Posterior cingulate gyrus (tissue), 11 donors: ENCODE measurements at regions not wholly inside any gene's neighbourhood (a gene's known extent, or its start where the extent isn't known, plus 50 kb on each side); places are given as distances from the start of the nearest gene placed in this dataset.
"Not testable (repeated sequence)": the region's sequence is repeated elsewhere in the genome, so short reads cannot be mapped to it uniquely, and the experiment has no call there.

Experiments
- DNase-seq, 10 donors: peaks; one replicate each; pipeline versions ENCODE4 v3.0.0 to v3.0.0-alpha.2; 2020 to 2021; ENCODE audit warnings: mixed read lengths in 3 of 10
- intact Hi-C: fragments of 100-400 bp; cut with DNase I; formaldehyde crosslinking; loops from one replicate; pipeline ENCODE4 v1.15.1; 2023

DNA sequence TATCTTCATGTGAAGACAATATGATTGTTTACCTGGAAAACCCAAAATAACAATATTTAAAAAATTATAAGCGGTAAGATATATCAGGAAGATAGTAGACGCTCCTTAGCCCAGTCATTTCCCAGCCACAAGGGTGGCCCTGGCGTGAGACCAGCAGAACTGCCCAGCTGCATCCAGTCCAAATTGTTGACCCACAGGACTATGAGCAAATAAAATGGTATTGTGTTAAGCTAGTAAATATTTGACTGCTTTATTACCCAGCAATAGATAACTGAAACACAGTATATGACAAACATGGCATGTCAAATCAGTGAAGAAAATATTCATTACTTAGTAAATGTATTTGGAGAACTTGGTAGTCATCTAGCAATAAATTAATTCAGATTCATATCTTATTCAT, 294.3 kb upstream of the SPAG17 start:
- no peak for DNase-seq
- intact Hi-C loops, result no loop called here

DNA sequence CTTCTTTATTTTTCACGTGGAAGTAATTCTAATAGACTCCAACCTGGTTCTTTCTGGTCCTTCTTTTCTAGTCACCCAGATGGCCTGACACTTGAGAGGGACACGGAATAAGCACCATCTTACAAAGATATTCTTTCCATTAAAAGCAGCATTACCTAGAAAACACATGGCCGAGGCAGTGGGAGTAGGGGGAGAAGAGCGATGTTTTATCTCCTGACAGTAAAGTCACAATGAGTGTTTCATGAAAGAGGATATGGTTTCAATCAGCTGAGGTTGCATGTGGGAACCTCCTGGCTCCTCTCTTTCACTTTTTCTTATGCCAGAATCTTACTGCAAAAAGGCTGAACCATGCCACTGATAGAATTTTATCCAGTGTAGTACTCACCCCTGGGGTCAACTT, 288.8 kb upstream of the SPAG17 start:
- intact Hi-C loops, result no loop called here
- DNase-seq, result no peak

DNA sequence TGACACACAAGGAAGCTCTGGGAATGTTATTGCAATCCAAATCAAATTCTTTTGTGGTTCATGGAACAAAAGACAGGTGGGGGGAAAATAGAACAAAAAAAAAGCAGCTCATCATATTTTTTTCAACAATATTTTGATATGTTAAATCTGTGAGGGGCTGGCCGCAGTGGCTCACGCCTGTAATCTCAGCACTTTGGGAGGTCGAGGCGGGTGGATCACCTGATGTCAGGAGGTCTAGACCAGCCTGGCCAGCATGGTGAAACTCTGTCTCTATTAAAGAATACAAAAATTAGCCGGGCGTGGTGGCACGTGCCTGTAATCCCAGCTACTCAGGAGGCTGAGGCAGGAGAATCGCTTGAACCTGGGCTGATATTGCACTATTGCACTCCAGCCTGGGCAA, 279.4 kb upstream of the SPAG17 start:
- peak in 3 of 10 donors; percentile 47 to 60 (median 57) for DNase-seq
- intact Hi-C loops, result not testable (repeated sequence)

DNA sequence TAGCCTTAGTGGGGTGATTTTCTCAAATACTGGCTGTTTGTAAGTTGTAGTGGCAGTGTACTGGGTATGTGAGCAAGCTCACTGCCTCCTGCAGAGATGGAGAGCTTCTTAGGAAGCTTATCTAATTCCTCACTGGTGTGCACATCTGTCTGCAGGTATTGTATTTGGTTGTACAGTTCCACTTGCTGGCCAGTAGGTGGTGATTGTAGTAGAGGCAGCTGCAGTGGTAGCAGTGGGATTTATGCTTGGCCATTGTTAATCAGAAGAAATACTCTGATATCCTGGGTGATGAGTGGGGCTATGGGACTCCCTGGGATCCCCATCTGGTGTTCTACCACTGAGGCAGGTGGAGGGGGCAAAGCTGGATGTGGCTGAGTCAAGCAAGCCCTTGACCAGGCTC, 276.1 kb upstream of the SPAG17 start:
- intact Hi-C loops, result no loop called here

DNA sequence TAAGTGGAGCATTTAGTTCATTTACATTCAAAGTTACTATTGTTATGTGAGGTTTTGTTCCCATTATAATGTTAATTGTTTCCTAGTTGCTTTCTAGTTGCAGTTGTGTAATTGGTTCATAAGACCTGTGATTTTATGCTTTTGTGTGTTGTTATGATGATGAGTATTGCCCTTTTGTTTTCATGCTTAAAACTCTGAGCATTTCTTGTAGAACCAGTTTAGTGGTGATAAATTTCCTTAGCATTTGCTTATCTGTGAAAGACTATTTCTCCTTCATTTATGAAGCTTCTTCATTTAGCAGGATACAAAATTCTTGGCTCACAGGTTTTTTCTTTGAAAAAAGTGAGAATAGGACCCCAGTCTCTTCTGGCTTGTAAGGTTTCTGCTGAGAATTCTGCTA, 274.8 kb upstream of the SPAG17 start:
- intact Hi-C loops, result no loop called here
- no peak for DNase-seq

More for the DNA sequence above, 276.1 kb upstream of the SPAG17 start:
- no peak for DNase-seq

DNA sequence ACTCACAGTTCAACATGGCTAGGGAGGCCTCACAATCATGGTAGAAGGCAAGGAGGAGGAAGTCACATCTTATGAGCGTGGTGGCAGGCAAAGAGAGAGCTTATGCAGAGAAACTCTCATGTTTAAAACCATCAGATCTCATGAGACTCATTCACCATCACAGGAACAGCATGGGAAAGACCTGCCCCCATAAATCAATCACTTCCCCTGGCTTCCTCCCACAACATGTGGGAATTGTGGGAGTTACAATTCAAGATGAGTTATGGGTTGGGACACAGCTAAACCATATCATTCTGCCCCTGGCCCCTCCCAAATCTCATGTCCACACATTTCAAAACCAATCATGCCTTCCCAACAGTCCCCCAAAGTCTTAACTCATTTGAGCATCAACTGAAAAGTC, 268.8 kb upstream of the SPAG17 start:
- DNase-seq, intact Hi-C loops: not testable (repeated sequence)

DNA sequence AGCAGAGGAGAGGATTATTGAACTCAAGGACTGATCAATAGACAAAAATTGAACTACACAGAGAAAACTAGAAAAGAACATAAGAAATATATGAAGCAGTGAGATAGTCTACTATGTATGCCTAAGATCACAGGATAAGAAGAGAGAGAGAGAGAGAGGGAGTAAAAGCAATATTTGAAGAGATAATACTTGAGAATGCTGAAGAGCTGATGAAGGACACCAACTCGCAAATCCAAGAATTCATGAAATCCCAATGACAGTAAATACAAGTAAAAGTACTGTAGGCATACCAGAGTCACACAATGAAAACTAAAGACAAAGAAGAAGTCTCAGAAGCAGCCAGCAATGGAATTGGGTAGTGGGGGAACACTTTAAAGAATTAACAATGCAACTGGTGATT, 260.1 kb upstream of the SPAG17 start:
- intact Hi-C loops, result no loop called here
- no peak for DNase-seq

DNA sequence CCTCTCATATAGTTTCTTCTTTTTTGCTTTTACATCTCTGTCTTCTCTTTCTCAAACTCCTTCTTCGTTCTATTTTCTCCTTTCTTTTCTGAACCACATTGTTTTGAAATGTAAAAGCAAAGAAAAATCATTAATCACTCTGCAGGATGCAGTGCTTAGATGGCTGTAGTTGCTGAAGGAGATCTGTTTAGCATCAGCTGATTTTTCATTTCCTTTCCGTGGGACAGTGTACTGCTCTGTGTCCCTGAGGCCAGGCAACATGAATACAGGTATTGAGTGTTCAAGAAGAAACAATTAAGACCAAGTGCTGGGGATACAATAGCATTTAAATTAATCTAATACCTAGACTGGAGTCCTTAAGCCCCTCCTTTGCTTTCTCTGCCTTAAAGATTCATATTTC, 257.2 kb upstream of the SPAG17 start:
- no peak for DNase-seq
- intact Hi-C loops, result no loop called here

DNA sequence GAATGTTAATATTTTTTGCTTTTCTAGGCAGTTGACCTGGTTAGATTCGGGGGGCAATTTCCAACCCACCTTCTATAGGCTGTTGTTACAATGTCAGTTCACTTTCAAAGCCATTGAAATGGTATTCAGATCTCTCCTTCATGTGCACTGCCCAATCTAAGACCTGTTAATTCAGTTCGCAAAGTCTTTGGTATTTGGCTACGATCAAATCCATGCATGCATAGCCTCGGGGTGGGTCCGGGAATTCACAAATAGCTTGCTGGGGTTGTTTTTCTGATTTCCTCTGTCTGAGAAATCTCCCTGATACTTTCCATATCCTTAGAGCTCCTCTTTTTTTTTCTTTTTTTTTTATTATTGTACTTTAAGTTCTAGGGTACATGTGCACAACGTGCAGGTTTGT, 252.6 kb upstream of the SPAG17 start:
- no peak for DNase-seq
- intact Hi-C loops, result no loop called here

DNA sequence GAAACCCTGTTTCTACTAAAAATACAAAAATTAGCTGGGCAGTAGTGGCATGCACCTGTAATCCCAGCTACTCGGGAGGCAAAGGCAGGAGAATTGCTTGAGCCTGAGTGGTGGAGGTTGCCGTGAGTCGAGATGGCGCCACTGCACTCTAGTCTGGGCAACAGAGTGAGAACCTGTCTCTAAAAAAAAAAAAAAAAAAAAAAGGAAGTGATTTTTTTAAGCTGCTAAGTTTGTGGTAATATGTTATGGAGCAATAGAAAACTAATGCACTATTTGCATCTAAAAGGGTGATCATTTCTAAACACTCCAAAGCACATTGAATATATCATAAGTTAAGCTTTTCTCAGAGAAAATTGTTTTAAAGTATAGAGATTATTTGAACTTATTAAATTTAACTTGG, 244.8 kb upstream of the SPAG17 start:
- intact Hi-C loops, result no loop called here

DNA sequence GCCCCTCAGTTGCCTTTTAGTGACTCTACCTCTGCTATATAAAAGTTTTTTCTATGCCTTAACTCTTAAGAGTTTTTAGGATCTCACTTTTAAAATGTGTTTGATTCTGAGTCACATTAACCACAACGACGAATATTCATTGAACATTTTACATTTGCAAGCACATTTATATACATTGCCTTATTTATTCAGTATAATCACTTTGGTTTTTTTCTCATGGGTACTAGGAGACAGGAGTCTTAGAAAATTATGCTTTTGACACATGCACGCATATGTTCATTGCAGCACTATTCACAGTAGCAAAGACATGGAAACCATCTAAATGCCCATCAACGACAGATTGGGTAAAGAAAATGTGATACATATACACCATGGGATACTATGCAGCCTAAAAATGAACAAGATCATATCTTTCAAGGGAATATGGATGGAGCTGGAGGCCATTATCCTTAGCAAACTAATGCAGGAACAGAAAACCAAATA, 236.9 kb upstream of the SPAG17 start:
- intact Hi-C loops, result no loop called here
- no peak for DNase-seq

More for the DNA sequence above, 244.8 kb upstream of the SPAG17 start:
- no peak for DNase-seq

DNA sequence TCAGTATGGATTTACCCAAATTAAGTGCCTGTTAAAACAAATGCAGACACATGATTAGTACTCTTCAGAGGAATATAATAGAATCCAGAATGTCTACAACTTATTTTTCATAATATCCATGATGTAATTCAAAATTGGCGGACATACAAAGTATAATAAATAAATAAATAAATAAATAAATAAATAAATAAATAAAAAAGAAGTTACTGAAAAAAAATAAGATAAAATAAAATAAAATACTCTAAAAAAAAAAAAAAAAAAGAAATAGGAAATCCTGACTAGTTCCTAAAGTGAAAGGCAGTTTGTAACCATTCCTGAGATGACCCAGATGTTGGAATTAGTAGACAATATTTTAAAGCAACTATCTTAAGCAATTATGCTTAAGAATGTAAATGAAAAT, 219.0 kb upstream of the SPAG17 start:
- intact Hi-C loops, result no loop called here
- no peak for DNase-seq

DNA sequence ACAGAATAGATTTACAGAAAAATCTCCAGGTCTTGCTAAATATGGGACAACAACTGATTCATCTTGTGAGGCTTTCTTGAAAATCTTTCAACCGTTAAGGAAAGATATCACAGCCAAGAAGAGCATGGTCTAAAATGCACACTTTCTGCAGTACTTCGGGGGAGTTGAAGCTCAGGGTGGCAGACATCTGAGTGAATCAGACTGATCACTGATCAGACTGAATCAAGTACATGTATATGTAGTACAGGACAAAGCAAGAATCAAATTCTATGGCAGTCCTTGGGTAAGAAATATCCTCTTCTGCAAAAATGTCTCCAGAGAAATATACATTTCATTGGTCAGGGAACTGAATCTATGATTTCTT, 212.4 kb upstream of the SPAG17 start:
- intact Hi-C loops, result no loop called here
- DNase-seq, result no peak

DNA sequence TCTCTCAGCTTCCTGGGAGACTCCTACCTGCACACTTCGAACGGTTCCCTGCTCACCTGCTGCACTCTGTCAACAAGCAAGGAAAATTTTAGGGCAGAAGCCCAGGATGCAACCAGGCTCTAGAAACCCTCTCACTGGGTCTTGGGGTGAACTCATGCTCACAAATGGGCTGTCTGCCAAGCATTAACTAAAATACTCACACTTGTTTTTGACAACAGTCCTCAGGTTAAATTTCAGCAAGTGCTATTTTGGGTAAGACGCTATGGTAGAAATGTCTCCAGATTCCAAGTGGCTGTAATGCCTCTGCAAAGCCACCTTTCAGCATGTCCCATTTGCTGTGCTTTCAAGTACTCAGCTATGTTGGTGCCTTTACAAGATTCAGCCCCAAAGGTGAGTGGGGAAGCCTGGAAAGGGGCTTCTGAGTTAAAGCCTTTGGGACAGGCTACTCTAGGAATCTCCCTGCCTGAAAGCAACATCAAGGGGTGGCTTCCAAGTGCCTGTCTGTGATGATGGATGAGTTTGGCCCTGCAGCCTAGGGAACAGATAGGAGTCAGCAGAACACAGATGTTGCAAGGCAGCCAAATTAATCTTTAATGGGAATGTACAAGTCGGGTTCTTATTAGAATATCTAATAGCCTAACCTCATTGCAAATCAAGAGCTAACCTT, 211.9 kb upstream of the SPAG17 start:
- no peak for DNase-seq
- intact Hi-C loops, result no loop called here

DNA sequence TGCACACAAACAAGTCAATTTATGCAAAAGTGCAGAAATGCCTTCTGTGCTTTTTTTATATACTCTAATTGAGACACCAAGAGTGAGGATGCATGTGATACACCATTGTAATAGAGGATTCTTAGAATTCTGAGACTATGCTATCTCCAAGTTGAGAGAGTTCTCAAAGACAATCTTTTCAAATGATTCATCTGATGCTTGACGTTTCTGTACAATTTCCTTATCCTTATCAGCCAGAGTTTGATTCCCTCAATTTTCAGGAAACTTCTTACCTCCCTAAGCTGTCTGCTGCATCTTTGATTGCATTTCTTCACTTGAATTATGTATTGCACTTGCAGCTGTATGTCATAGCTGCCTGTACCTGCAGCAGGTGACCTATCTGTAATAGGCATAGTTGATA, 211.3 kb upstream of the SPAG17 start:
- intact Hi-C loops, result no loop called here
- no peak for DNase-seq

DNA sequence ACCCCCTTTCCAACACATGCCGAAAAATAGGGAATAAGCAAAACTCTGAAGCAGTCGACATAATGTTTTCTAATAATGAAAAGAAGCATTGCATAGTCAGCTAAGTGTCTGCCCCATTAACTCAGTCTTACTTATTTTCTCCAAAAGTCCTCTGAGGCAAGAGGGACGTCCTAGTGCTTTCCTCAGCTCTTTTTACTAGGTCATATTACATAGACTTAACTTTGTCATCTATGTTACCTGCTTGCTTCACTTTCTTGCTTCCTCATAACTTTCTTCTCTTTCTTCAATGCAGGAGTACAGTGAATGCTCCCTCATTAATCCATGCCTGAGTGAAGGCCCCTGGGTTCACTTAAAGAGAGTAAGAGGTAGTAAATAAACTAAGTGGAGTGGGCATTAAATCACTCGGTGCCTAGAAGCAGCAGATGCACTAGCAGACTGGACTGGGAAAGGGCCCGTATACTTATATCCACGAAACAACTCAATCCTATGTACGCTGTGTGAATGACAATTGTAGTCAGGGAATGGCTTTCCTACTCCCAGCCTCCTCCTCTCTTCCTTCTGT, 210.5 kb upstream of the SPAG17 start:
- DNase-seq, result no peak
- intact Hi-C loops, result no loop called here

DNA sequence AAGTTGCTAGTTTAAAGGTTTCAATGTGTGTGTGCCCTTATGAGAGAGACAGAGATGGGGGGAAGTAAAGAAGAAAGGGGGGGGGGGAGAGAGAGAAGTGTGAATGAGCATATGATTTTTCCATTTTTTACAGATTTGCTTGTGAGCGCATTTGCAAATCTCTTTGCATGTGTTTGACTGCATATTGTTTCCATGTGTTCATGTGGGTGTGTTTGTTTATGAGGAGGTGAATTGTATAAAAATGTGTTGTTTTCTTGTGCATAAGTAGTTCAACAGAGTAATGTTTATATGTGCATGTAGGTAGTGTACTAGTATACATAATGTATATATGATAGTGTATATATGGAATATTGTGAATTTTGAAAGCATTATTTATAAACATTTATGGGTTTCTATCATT, 205.9 kb upstream of the SPAG17 start:
- intact Hi-C loops, result no loop called here
- DNase-seq, result no peak

DNA sequence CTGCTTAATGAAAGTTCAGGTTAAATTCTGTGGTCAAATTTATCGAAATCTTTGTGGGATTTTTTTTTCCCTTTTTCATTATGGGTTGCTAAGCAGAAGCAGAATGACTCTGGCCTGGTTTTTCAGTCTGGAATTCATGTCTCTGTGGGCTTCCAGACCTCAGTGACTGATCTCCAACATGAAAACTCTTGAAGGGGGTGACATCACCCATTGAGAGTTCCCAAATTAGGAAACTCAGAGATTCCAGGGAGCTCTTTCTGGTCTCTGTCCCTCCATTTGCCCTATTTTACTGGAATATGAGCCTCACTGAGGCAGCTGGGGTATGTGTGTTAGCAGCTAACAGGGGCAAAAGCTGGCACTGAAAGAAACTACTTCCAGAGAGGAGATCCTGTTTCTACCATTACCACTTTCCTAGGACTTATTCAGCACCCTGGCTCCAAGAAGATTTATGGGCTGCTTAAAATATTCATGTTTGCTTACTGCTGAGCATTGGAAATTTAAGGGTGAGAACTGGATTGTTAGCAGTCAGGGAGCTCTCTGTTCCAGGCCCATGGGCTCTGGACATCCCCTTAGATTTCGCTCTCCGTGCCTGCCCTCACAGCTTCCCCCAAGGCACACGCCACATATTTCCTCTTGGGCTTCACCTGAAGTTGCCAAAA, 203.4 kb upstream of the SPAG17 start:
- intact Hi-C loops, result no loop called here
- DNase-seq, result no peak

DNA sequence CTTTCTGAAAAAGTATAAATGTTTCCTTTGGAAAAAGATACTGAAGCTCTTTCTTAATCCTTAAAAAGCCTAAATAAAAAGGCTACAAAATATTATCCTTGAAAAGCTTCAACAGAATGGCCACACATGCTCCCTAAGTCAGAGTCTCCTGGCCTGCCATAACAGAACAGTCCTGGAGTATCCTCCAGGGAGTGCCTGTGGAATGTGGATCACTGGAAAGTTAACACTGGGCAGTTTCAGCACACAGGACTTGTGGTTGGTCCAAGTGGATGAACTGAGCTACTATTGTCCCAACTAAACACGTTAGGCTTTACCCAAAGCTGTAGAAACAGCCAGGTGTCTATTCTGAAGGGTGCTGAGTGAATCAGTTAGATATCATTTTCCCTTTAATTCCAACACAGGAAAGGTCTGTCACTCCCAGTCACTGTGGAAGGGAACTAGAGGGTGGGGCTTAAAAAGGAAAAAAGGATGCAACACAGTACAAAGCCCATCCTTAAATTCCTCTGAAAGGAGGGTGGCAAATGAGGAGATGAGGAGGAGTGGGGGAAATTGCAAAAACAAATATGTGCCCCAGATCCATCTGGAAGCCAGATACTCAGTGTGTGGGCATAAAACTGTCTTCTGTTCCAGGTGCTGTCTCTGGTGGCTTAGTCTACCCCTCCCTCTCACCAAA, 196.3 kb upstream of the SPAG17 start:
- DNase-seq, result no peak
- intact Hi-C loops, result no loop called here

DNA sequence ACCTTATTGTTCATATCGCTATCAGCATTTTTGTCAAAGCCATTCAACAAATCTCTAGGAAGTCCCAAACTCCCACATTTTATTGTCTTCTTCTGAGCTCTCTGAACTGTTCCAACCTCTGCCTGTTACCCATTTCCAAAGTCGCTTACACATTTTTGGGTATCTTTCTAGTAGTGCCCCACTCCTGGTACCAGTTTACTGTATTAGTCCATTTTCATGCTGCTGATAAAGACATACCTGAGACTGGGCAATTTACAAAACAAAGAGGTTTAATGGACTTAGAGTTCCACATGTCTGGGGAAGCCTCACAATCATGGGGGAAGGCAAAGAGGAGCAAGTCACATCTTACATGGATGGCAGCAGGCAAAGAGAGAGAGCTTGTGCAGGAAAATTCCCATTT, 192.2 kb upstream of the SPAG17 start:
- intact Hi-C loops, DNase-seq: not testable (repeated sequence)

DNA sequence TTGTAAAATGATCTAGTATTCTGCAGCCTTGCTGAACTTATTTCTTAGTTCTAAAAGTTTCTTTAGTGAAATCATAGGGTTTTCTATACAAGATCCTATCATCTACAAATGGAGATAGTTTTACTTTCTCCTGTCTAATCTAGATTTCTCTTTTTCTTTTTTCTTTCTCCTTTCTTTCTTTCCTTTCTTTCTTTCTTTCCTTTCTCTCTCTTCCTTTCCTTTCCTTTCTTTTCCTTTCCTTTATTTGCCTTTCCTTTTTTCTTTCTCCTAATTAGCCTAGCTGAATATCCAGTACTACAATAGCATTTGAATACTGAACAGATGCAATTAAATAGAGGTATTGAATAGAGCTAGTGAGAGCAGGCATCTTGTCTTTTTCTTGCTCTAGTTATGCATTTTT, 186.6 kb upstream of the SPAG17 start:
- intact Hi-C loops, result no loop called here
- no peak for DNase-seq

DNA sequence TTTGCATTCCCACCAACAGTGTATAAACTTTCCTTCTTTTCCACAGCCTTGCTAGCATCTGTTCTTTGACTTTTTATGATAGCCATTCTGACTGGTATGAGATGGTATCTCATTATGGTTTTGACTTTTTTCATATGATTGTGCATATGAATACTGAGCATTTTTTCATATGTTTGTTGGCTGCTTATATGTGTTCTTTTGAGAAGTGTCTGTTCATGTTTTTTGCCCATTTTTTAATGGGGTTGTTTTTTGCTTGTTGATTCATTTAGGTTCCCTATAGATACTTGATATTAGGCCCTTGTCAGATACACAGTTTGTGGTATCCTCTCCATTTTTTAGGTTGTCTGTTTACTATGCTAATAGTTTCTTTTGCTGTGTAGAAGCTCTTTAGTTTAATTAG, 185.8 kb upstream of the SPAG17 start:
- intact Hi-C loops, result no loop called here
- no peak for DNase-seq
